ENCODE measurements at regions not wholly inside any gene's neighbourhood (a gene's known extent, or its start where the extent isn't known, plus 50 kb on each side); places are given as distances from the start of the nearest gene placed in this dataset.
"Not testable (repeated sequence)": the region's sequence is repeated elsewhere in the genome, so short reads cannot be mapped to it uniquely, and the experiment has no call there.

DNA sequence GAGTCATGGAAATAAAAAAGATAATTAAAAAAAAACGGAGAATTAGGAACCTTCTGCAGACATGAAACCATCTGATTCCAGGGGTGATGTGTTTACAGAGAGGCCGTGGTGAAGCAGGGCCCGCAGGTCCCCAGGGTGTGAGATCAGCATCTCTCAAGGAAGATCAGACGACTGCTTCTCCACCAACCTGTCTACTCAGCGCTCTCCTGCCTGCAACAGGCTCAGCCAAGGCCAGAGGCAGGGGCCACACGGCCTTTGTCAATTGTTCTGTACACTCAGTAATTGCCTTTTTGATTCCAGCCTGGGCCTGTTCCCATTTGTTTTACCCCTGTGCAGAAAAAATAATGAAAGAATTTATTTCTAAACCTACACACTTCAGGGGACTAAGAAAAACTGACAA lies 124.6 kb downstream of the NXPE2 start:
- H3K27me3 ChIP-seq (ENCODE audit: control insufficient read depth, low read length), result no peaks in the 10 kb centered on the region
- no peaks in the 10 kb centered on the region for H3K36me3 ChIP-seq (ENCODE audit: control insufficient read depth, low read length)
- H3K4me2 ChIP-seq (ENCODE audit: low read length), result no peak overlapping the region
- H4K20me1 ChIP-seq (ENCODE audit: control insufficient read depth, insufficient read depth, low read depth, low read length), result no peaks in the 10 kb centered on the region
- TF ChIP-seq, protein P1, sequence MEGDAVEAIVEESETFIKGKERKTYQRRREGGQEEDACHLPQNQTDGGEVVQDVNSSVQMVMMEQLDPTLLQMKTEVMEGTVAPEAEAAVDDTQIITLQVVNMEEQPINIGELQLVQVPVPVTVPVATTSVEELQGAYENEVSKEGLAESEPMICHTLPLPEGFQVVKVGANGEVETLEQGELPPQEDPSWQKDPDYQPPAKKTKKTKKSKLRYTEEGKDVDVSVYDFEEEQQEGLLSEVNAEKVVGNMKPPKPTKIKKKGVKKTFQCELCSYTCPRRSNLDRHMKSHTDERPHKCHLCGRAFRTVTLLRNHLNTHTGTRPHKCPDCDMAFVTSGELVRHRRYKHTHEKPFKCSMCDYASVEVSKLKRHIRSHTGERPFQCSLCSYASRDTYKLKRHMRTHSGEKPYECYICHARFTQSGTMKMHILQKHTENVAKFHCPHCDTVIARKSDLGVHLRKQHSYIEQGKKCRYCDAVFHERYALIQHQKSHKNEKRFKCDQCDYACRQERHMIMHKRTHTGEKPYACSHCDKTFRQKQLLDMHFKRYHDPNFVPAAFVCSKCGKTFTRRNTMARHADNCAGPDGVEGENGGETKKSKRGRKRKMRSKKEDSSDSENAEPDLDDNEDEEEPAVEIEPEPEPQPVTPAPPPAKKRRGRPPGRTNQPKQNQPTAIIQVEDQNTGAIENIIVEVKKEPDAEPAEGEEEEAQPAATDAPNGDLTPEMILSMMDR (IDR thresholded peaks at IDR 0.05; ENCODE audit: low read depth, low read length, poor library complexity, severe bottlenecking), result no peak
- no peak for TF ChIP-seq EZH2phosphoT487 (IDR thresholded peaks at IDR 0.05; ENCODE audit: borderline replicate concordance, low read length)
- H3K4me3 ChIP-seq (ENCODE audit: low read length), result no peak overlapping the region
- H3K9me2 ChIP-seq (replicated peaks; ENCODE audit: control insufficient read depth, low read length), result no peaks in the 10 kb centered on the region
- H3K9me3 ChIP-seq (ENCODE audit: control insufficient read depth, insufficient read depth, low read length), result no peaks in the 10 kb centered on the region
- no peaks in the 10 kb centered on the region for H3K4me1 ChIP-seq (ENCODE audit: control insufficient read depth, low read length)
- no peaks in the 10 kb centered on the region for H3K79me2 ChIP-seq (ENCODE audit: control insufficient read depth, low read length)
- no peaks in the 10 kb centered on the region for H3F3A ChIP-seq (ENCODE audit: control insufficient read depth, insufficient read depth)
- H3K27ac ChIP-seq (ENCODE audit: low read depth, low read length), result no peak overlapping the region

GRCh38 chr11:114805431-114805830 lies 127.1 kb downstream of the NXPE2 start:
- not testable (repeated sequence) for H3K79me2 ChIP-seq (ENCODE audit: control insufficient read depth, low read length); H3K9me3 ChIP-seq (ENCODE audit: control insufficient read depth, insufficient read depth, low read length); H3K36me3 ChIP-seq (ENCODE audit: control insufficient read depth, low read length); H3K4me2 ChIP-seq (ENCODE audit: low read length); H3K4me1 ChIP-seq (ENCODE audit: control insufficient read depth, low read length); H3F3A ChIP-seq (ENCODE audit: control insufficient read depth, insufficient read depth); H3K4me3 ChIP-seq (ENCODE audit: low read length); H3K27ac ChIP-seq (ENCODE audit: low read depth, low read length); H3K27me3 ChIP-seq (ENCODE audit: control insufficient read depth, low read length); H4K20me1 ChIP-seq (ENCODE audit: control insufficient read depth, insufficient read depth, low read depth, low read length); H3K9me2 ChIP-seq (replicated peaks; ENCODE audit: control insufficient read depth, low read length)

DNA sequence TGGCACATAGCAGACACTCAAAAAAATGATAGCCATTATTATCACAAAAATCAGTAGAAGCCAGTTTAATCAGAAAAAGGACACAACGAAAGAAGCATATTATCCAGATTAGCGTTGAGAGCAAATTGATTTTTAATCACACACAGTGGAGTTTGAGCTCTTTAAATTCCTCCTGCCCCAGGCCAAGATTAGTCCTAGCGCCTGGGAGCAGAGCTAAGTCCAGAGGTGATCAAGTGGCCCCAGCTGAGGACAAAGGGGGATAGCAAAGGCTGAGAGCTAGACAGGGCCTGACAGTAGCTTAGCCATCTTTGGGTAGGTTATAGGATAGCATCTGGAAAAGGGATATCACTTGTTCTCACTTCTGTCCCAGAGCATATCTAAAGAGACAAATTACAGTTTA lies 133.6 kb downstream of the NXPE2 start:
- no peaks in the 10 kb centered on the region for H3K4me1 ChIP-seq (ENCODE audit: control insufficient read depth, low read length)
- H3K4me3 ChIP-seq (ENCODE audit: low read length), result no peak overlapping the region
- H3K4me2 ChIP-seq (ENCODE audit: low read length), result no peak overlapping the region
- H3K9me3 ChIP-seq (ENCODE audit: control insufficient read depth, insufficient read depth, low read length), result no peaks in the 10 kb centered on the region
- no peaks in the 10 kb centered on the region for H4K20me1 ChIP-seq (ENCODE audit: control insufficient read depth, insufficient read depth, low read depth, low read length)
- no peaks in the 10 kb centered on the region for H3K9me2 ChIP-seq (replicated peaks; ENCODE audit: control insufficient read depth, low read length)
- H3K79me2 ChIP-seq (ENCODE audit: control insufficient read depth, low read length), result no peaks in the 10 kb centered on the region
- H3F3A ChIP-seq (ENCODE audit: control insufficient read depth, insufficient read depth), result no peaks in the 10 kb centered on the region
- no peaks in the 10 kb centered on the region for H3K27me3 ChIP-seq (ENCODE audit: control insufficient read depth, low read length)
- no peaks in the 10 kb centered on the region for H3K36me3 ChIP-seq (ENCODE audit: control insufficient read depth, low read length)
- no peak for TF ChIP-seq EZH2phosphoT487 (IDR thresholded peaks at IDR 0.05; ENCODE audit: borderline replicate concordance, low read length)
- TF ChIP-seq, protein P1 (IDR thresholded peaks at IDR 0.05; ENCODE audit: low read depth, low read length, poor library complexity, severe bottlenecking), result no peak
- H3K27ac ChIP-seq (ENCODE audit: low read depth, low read length), result no peak overlapping the region

GRCh38 chr11:114812733-114813132 lies 134.4 kb downstream of the NXPE2 start:
- Histone ChIP-seq H3K4me3 (ENCODE audit: low read length) (no peak overlapping the region), H3F3A (ENCODE audit: control insufficient read depth, insufficient read depth) (no peaks in the 10 kb centered on the region), H4K20me1 (ENCODE audit: control insufficient read depth, insufficient read depth, low read depth, low read length) (no peaks in the 10 kb centered on the region), H3K27me3 (ENCODE audit: control insufficient read depth, low read length) (no peaks in the 10 kb centered on the region), H3K36me3 (ENCODE audit: control insufficient read depth, low read length) (no peaks in the 10 kb centered on the region), H3K9me3 (ENCODE audit: control insufficient read depth, insufficient read depth, low read length) (no peaks in the 10 kb centered on the region), H3K79me2 (ENCODE audit: control insufficient read depth, low read length) (no peaks in the 10 kb centered on the region), H3K4me2 (ENCODE audit: low read length) (no peak overlapping the region), H3K27ac (ENCODE audit: low read depth, low read length) (no peak overlapping the region), H3K9me2 (replicated peaks; ENCODE audit: control insufficient read depth, low read length) (no peaks in the 10 kb centered on the region), H3K4me1 (ENCODE audit: control insufficient read depth, low read length) (no peaks in the 10 kb centered on the region)
- TF ChIP-seq, protein P1 (IDR thresholded peaks at IDR 0.05; ENCODE audit: low read depth, low read length, poor library complexity, severe bottlenecking), result no peak
- TF ChIP-seq EZH2phosphoT487 (IDR thresholded peaks at IDR 0.05; ENCODE audit: borderline replicate concordance, low read length), result no peak
